KMS-11 (cell line): ENCODE measurements at regions not wholly inside any gene's neighbourhood (a gene's known extent, or its start where the extent isn't known, plus 50 kb on each side); places are given as distances from the start of the nearest gene placed in this dataset.

ENCODE experiments used
- H2AFZ ChIP-seq: fragments of 200-600 bp; sonication (generic); 2 replicates; pipeline ENCODE4 v1.6.1; 2016; ENCODE audit warnings: antibody characterized with exemption, mixed run types, low read depth
- H3K27ac ChIP-seq: fragments of 200-600 bp; sonication (generic); 2 replicates; pipeline ENCODE4 v1.6.1; 2016; ENCODE audit warnings: mild to moderate bottlenecking, mixed run types
- H3K27me3 ChIP-seq: fragments of 200-600 bp; sonication (generic); 2 replicates; pipeline ENCODE4 v1.6.1; 2017; ENCODE audit warnings: mild to moderate bottlenecking, low read depth, mixed run types, moderate library complexity; ENCODE audit not compliant: insufficient read depth
- H3K36me3 ChIP-seq: fragments of 200-600 bp; sonication (generic); 2 replicates; pipeline ENCODE4 v1.6.1; 2017; ENCODE audit warnings: mild to moderate bottlenecking, mixed run types; ENCODE audit not compliant: insufficient read depth
- H3K4me1 ChIP-seq: fragments of 200-600 bp; sonication (generic); 2 replicates; pipeline ENCODE4 v1.6.1; 2016; ENCODE audit warnings: mild to moderate bottlenecking, low read depth, mixed run types; ENCODE audit not compliant: poor library complexity, severe bottlenecking
- H3K4me2 ChIP-seq: fragments of 200-600 bp; sonication (generic); 2 replicates; pipeline ENCODE4 v1.7.0; 2016; ENCODE audit warnings: mild to moderate bottlenecking, mixed run types
- H3K4me3 ChIP-seq: fragments of 200-600 bp; sonication (generic); IDR thresholded peaks from 2 replicates; pipeline ENCODE4 v1.6.1; 2017; ENCODE audit warnings: low read depth, low read length, mixed read lengths; ENCODE audit not compliant: insufficient read depth
- H3K79me2 ChIP-seq: fragments of 200-600 bp; sonication (generic); 2 replicates; pipeline ENCODE4 v1.6.1; 2016; ENCODE audit warnings: low read depth, mixed run types; ENCODE audit not compliant: insufficient read depth
- H3K9ac ChIP-seq: fragments of 200-600 bp; sonication (generic); 2 replicates; pipeline ENCODE4 v1.6.1; 2016; ENCODE audit warnings: mild to moderate bottlenecking, mixed run types
- H4K20me1 ChIP-seq: fragments of 200-600 bp; sonication (generic); 2 replicates; pipeline ENCODE4 v1.6.1; 2016; ENCODE audit warnings: mild to moderate bottlenecking, mixed run types; ENCODE audit not compliant: insufficient read depth
- TF ChIP-seq, protein P1 (sequence below): fragments of 200-600 bp; sonication (generic); conservative IDR thresholded peaks from 2 replicates; pipeline ENCODE4 v1.6.1; 2017; ENCODE audit warnings: low read depth, mild to moderate bottlenecking, antibody characterized with exemption, low read length, moderate library complexity, mixed read lengths

DNA sequence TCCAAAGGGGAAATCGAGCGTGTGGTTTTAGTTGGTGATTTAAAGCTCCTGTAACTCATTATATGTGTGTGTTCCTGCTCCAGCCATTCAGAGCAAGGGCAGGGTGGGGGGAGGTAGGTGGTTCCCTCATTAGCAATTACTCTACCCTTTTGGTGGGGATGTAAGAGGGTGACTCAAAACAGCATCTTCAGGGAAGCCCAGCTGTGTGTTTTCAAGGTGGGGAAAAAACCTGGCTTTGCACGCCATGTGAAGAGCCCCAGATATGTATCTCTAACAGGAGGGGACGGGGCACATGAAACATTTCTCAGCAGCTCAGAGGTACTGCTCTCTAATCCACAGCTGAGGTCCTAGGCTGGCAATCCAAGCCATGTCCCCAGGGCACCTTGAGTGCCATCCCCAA is 241.3 kb upstream of the ZFHX3 start:
- H3K27ac ChIP-seq = no peak overlapping the region
- TF ChIP-seq, protein P1, sequence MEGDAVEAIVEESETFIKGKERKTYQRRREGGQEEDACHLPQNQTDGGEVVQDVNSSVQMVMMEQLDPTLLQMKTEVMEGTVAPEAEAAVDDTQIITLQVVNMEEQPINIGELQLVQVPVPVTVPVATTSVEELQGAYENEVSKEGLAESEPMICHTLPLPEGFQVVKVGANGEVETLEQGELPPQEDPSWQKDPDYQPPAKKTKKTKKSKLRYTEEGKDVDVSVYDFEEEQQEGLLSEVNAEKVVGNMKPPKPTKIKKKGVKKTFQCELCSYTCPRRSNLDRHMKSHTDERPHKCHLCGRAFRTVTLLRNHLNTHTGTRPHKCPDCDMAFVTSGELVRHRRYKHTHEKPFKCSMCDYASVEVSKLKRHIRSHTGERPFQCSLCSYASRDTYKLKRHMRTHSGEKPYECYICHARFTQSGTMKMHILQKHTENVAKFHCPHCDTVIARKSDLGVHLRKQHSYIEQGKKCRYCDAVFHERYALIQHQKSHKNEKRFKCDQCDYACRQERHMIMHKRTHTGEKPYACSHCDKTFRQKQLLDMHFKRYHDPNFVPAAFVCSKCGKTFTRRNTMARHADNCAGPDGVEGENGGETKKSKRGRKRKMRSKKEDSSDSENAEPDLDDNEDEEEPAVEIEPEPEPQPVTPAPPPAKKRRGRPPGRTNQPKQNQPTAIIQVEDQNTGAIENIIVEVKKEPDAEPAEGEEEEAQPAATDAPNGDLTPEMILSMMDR = no peak

DNA sequence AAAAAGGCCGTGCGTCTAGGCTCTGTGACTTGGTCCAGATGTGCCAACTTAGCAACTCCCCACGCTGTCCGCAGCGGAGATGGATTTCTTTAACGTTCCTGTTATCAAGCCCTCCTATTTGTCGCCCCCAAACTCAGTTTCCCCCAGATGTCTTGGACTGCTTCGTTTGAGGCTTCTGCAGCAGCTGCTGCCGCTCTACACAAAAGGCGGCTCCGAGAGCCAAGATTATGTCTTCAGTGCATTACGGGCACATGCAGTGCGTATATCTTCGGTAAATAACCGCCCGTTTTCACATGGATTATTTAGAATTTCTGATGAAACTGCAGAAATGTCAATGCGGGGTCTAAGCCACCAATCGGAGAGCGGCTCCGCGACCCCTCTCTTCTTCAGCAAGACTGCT is 240.6 kb upstream of the ZFHX3 start:
- Histone ChIP-seq H3K27ac (no peak overlapping the region), H2AFZ (no peak overlapping the region), H3K4me2 (no peak overlapping the region), H3K4me1 (no peaks in the 10 kb centered on the region), H3K27me3 (no peaks in the 10 kb centered on the region), H3K4me3 (no peak overlapping the region), H3K36me3 (no peaks in the 10 kb centered on the region), H3K79me2 (no peaks in the 10 kb centered on the region), H3K9ac (no peak overlapping the region), H4K20me1 (no peaks in the 10 kb centered on the region)
- TF ChIP-seq, protein P1 = no peak

More for the DNA sequence above, 241.3 kb upstream of the ZFHX3 start:
- Histone ChIP-seq H3K79me2 (no peaks in the 10 kb centered on the region), H3K4me2 (no peak overlapping the region), H3K27me3 (no peaks in the 10 kb centered on the region), H3K9ac (no peak overlapping the region), H3K4me1 (no peaks in the 10 kb centered on the region), H3K4me3 (no peak overlapping the region), H3K36me3 (no peaks in the 10 kb centered on the region), H4K20me1 (no peaks in the 10 kb centered on the region), H2AFZ (no peak overlapping the region)

DNA sequence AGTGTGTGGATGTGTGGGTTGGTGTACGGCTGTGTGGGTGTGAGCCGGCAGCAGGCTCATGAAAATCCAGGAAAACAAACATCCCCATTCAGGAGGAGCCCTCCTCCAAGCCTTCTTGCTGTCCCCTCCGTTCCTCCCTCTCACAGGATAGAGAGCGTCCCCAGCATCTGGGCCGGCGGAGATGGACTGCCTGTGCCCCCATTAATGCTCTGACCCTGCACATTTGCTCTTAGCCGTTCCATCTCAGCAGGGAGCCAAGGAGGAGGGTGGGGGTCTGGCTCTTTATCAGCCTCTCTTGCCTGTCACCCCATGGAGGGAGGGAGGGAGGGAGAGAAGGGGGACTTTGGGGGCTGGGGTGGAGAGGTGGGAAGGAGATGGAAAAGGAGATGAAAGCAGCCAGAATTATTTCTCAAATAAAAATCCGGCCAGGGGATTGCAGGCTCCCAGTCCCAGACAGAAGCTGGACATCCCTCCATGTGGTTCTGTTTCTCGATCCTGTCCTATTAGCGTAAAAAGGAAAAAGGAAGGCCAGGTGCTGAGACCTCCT is 240.0 kb upstream of the ZFHX3 start:
- Histone ChIP-seq H3K4me2 (no peak overlapping the region), H3K27me3 (no peaks in the 10 kb centered on the region), H3K36me3 (no peaks in the 10 kb centered on the region), H3K27ac (no peak overlapping the region), H3K79me2 (no peaks in the 10 kb centered on the region), H3K4me3 (no peak overlapping the region), H3K4me1 (no peaks in the 10 kb centered on the region), H2AFZ (no peak overlapping the region), H4K20me1 (no peaks in the 10 kb centered on the region), H3K9ac (no peak overlapping the region)
- TF ChIP-seq, protein P1 = no peak

DNA sequence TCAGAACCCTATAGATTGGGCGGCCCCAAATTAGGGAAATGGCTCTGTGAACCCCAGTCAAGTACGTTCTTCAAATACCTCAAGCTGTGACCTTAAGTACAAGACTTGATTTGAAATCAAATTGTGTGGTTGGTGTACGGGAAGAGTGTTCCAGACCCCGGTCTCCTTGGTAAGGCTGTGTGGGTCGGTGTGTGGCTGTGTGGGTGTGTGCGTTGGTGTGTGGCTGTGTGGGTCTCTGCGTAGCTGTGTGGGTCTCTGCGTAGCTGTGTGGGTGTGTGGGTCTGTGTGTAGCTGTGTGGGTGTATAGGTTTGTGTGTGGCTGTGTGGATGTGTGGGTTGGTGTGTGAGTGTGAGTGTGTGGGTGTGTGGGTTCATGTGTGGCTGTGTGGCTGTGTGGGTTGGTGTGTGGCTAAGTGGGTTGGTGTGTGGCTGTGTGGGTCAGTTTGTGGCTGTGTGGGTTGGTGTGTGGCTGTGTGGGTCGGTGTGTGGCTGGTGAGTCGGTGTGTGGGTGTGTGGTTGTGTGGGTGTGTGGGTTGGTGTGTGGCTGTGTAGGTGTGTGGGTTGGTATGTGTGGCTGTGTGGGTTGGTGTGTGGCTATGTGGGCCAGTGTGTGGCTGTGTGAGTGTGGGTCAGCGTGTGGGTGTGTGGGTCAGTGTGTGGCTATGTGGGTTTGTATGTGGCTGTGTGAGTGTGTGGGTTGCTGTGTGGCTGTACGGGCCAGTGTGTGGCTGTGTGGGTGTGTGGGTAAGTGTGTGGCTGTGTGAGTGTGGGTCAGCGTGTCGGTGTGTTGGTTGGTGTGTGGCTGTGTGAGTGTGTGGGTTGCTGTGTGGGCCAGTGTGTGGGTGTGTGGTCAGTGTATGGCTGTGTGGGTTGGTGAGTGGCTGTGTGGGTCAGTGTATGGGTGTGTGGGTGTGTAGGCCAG is 238.7 kb upstream of the ZFHX3 start:
- Histone ChIP-seq H3K4me3 (no peak overlapping the region), H3K4me1 (no peaks in the 10 kb centered on the region), H3K27me3 (no peaks in the 10 kb centered on the region), H3K27ac (no peak overlapping the region), H2AFZ (no peak overlapping the region), H3K9ac (no peak overlapping the region), H3K4me2 (no peak overlapping the region), H3K36me3 (no peaks in the 10 kb centered on the region), H4K20me1 (no peaks in the 10 kb centered on the region), H3K79me2 (no peaks in the 10 kb centered on the region)
- TF ChIP-seq, protein P1 = no peak
